ENCODE measurements at regions not wholly inside any gene's neighbourhood (a gene's known extent, or its start where the extent isn't known, plus 50 kb on each side); places are given as distances from the start of the nearest gene placed in this dataset.

- DNase-seq: peak in 1 of 6 donors; percentile 26
- Histone ChIP-seq H3K27me3 (no peaks in the 10 kb centered on the region), H3K27ac (no peak overlapping the region), H3K36me3 (no peaks in the 10 kb centered on the region), H3K4me1 (no peaks in the 10 kb centered on the region), H3K9me3 (peaks cover 0 to 4% (median 0%) of the 10 kb centered on the region in 4 donors), H3K4me3 (no peak overlapping the region)
- TF ChIP-seq CTCF (IDR thresholded peaks at IDR 0.05): no peak
- ATAC-seq: no peak
- FAIRE-seq: no peak
- WGBS, 2 donors: 86 to 91% methylated on average over 2 of the region's 2 CpGs
- intact Hi-C loops (cut with DNase I): no loop called here
Observed at GRCh38 chr16:64507240-64508024, 614.4 kb downstream of the CDH11 start.

GRCh38 chr16:64499211-64499610, 622.7 kb downstream of the CDH11 start:
- Histone ChIP-seq H3K4me1 (no peaks in the 10 kb centered on the region), H3K4me3 (no peak overlapping the region), H3K36me3 (no peaks in the 10 kb centered on the region), H3K27ac (no peak overlapping the region), H3K27me3 (no peaks in the 10 kb centered on the region), H3K9me3 (no peaks in the 10 kb centered on the region)
- WGBS, 2 donors: 92 to 97% methylated on average over 1 of the region's 1 CpG
- FAIRE-seq (no peak), DNase-seq (no peak), ATAC-seq (no peak)
- intact Hi-C loops (cut with DNase I): no loop called here
- TF ChIP-seq CTCF (IDR thresholded peaks at IDR 0.05): no peak

- H3K9me3 ChIP-seq: no peaks in the 10 kb centered on the region
- 82 to 83% methylated on average over 2 of the region's 2 CpGs for WGBS, 2 donors
- intact Hi-C loops (cut with DNase I): no loop called here
Observed at GRCh38 chr16:64498363-64498762, 623.5 kb downstream of the CDH11 start.

GRCh38 chr16:64493709-64494108, 628.2 kb downstream of the CDH11 start:
- Histone ChIP-seq H3K4me3 (no peak overlapping the region), H3K27me3 (no peaks in the 10 kb centered on the region), H3K9me3 (no peaks in the 10 kb centered on the region), H3K4me1 (peaks cover 0 to 4% (median 3%) of the 10 kb centered on the region in 3 donors), H3K27ac (no peak overlapping the region), H3K36me3 (no peaks in the 10 kb centered on the region)
- no peak for ATAC-seq
- 46 to 53% methylated on average over 2 of the region's 2 CpGs for WGBS, 2 donors
- intact Hi-C loops (cut with DNase I): no loop called here
- no peak for DNase-seq
- FAIRE-seq: no peak
- TF ChIP-seq CTCF (IDR thresholded peaks at IDR 0.05): no peak

More at GRCh38 chr16:64498363-64498762, 623.5 kb downstream of the CDH11 start:
- Histone ChIP-seq H3K4me3 (no peak overlapping the region), H3K27me3 (no peaks in the 10 kb centered on the region), H3K4me1 (peaks cover 0 to 2% (median 0%) of the 10 kb centered on the region in 3 donors), H3K36me3 (no peaks in the 10 kb centered on the region), H3K27ac (no peak overlapping the region)
- DNase-seq (no peak), FAIRE-seq (no peak), ATAC-seq (no peak)
- no peak for TF ChIP-seq CTCF (IDR thresholded peaks at IDR 0.05)

GRCh38 chr16:64489449-64489848, 632.4 kb downstream of the CDH11 start:
- 56 to 57% methylated on average over 1 of the region's 1 CpG for WGBS, 2 donors
- Histone ChIP-seq H3K27me3 (no peaks in the 10 kb centered on the region), H3K4me3 (no peak overlapping the region), H3K4me1 (peaks cover 0 to 4% (median 3%) of the 10 kb centered on the region in 3 donors), H3K9me3 (no peaks in the 10 kb centered on the region), H3K36me3 (no peaks in the 10 kb centered on the region), H3K27ac (no peak overlapping the region)
- DNase-seq (no peak), FAIRE-seq (no peak), ATAC-seq (no peak)
- intact Hi-C loops (cut with DNase I): no loop called here
- no peak for TF ChIP-seq CTCF (IDR thresholded peaks at IDR 0.05)

Measured in pancreas (tissue), 10 donors.